ENCODE measurements at regions not wholly inside any gene's neighbourhood (a gene's known extent, or its start where the extent isn't known, plus 50 kb on each side); places are given as distances from the start of the nearest gene placed in this dataset.
"Not testable (repeated sequence)": the region's sequence is repeated elsewhere in the genome, so short reads cannot be mapped to it uniquely, and the experiment has no call there.

- DNase-seq = no peak
These were observed 340.5 kb upstream of the USP9Y start for GRCh38 chrY:12360496-12360895.

- DNase-seq = no peak
These were observed 335.6 kb upstream of the USP9Y start for GRCh38 chrY:12365311-12365910.

GRCh38 chrY:12374588-12374987 lies 326.4 kb upstream of the USP9Y start:
- not testable (repeated sequence) for DNase-seq

- DNase-seq = not testable (repeated sequence)
These were observed 309.1 kb upstream of the USP9Y start for GRCh38 chrY:12391655-12392559.

GRCh38 chrY:12393190-12393589 lies 307.8 kb upstream of the USP9Y start:
- DNase-seq = no peak

GRCh38 chrY:12395381-12396120 lies 305.5 kb upstream of the USP9Y start:
- not testable (repeated sequence) for DNase-seq

GRCh38 chrY:12403916-12404315 lies 297.1 kb upstream of the USP9Y start:
- DNase-seq = no peak

GRCh38 chrY:12408236-12408635 lies 292.8 kb upstream of the USP9Y start:
- DNase-seq = no peak

GRCh38 chrY:12410696-12411095 lies 290.3 kb upstream of the USP9Y start:
- no peak for DNase-seq

GRCh38 chrY:12421072-12421787 lies 279.8 kb upstream of the USP9Y start:
- no peak for DNase-seq

- no peak for DNase-seq
These were observed 279.3 kb upstream of the USP9Y start for GRCh38 chrY:12421788-12422124.

- DNase-seq = no peak
These were observed 278.5 kb upstream of the USP9Y start for GRCh38 chrY:12422536-12422935.

GRCh38 chrY:12423416-12424252 lies 277.4 kb upstream of the USP9Y start:
- no peak for DNase-seq

- no peak for DNase-seq
These were observed 275.5 kb upstream of the USP9Y start for GRCh38 chrY:12425506-12425905.

- DNase-seq = no peak
These were observed 273.7 kb upstream of the USP9Y start for GRCh38 chrY:12427361-12427760.

GRCh38 chrY:12431546-12431945 lies 269.5 kb upstream of the USP9Y start:
- no peak for DNase-seq

GRCh38 chrY:12438823-12439222 lies 262.2 kb upstream of the USP9Y start:
- DNase-seq = not testable (repeated sequence)

- DNase-seq = no peak
These were observed 256.8 kb upstream of the USP9Y start for GRCh38 chrY:12444200-12444599.

GRCh38 chrY:12446486-12447265 lies 254.4 kb upstream of the USP9Y start:
- DNase-seq = not testable (repeated sequence)

GRCh38 chrY:12448561-12448960 lies 252.5 kb upstream of the USP9Y start:
- DNase-seq = not testable (repeated sequence)

- DNase-seq = not testable (repeated sequence)
These were observed 247.7 kb upstream of the USP9Y start for GRCh38 chrY:12453318-12453717.
